Neural crest cell (in vitro differentiated cells): ENCODE measurements at regions not wholly inside any gene's neighbourhood (a gene's known extent, or its start where the extent isn't known, plus 50 kb on each side); places are given as distances from the start of the nearest gene placed in this dataset.

Experiments used
- DNase-seq: peaks from one replicate; pipeline ENCODE4 v3.0.0; 2021; ENCODE audit warnings: low read depth, mixed read lengths, low spot score
- H3K27ac Mint-ChIP-seq: one replicate; pipeline ENCODE4 v1.8.0; 2021; ENCODE audit warnings: mild to moderate bottlenecking, mixed read lengths; ENCODE audit not compliant: unreplicated experiment
- H3K27me3 Mint-ChIP-seq: 2 replicates; pipeline ENCODE4 v1.8.0; 2021; ENCODE audit warnings: low read depth, mild to moderate bottlenecking, mixed read lengths
- H3K36me3 Mint-ChIP-seq: 2 replicates; pipeline ENCODE4 v1.8.0; 2021; ENCODE audit warnings: low read depth, mild to moderate bottlenecking, mixed read lengths
- H3K4me1 Mint-ChIP-seq: 2 replicates; pipeline ENCODE4 v1.8.0; 2021; ENCODE audit warnings: mixed read lengths
- H3K4me3 Mint-ChIP-seq: one replicate; pipeline ENCODE4 v1.8.0; 2021; ENCODE audit warnings: mild to moderate bottlenecking, mixed read lengths
- H3K9me3 Mint-ChIP-seq: 2 replicates; pipeline ENCODE4 v1.8.0; 2021; ENCODE audit warnings: mixed read lengths
- CTCF ChIP-seq: fragments of 200-600 bp; sonication (generic); conservative IDR thresholded peaks from 2 replicates; pipeline ENCODE4 v1.5.0; 2021; ENCODE audit warnings: antibody characterized with exemption, mild to moderate bottlenecking

GRCh38 chr1:56199061-56199460 lies 380.3 kb downstream of the PLPP3 start:
- Mint-ChIP-seq H3K36me3 (no peaks in the 10 kb centered on the region), H3K4me3 (no peak overlapping the region), H3K4me1 (peaks cover 33% of the 10 kb centered on the region), H3K9me3 (peaks cover 3% of the 10 kb centered on the region), H3K27ac (no peak overlapping the region), H3K27me3 (no peaks in the 10 kb centered on the region)
- DNase-seq, result no peak
- TF ChIP-seq CTCF, result no peak

- Mint-ChIP-seq H3K4me3 (no peak overlapping the region), H3K4me1 (peaks cover 33% of the 10 kb centered on the region), H3K27me3 (no peaks in the 10 kb centered on the region), H3K27ac (no peak overlapping the region), H3K36me3 (no peaks in the 10 kb centered on the region), H3K9me3 (peaks cover 3% of the 10 kb centered on the region)
- no peak for TF ChIP-seq CTCF
- no peak for DNase-seq
These were observed 381.4 kb downstream of the PLPP3 start for GRCh38 chr1:56197946-56198345.

- Mint-ChIP-seq H3K9me3 (peaks cover 1% of the 10 kb centered on the region), H3K27ac (no peak overlapping the region), H3K4me1 (peaks cover 34% of the 10 kb centered on the region), H3K36me3 (no peaks in the 10 kb centered on the region), H3K27me3 (no peaks in the 10 kb centered on the region), H3K4me3 (no peak overlapping the region)
- DNase-seq, result no peak
- no peak for TF ChIP-seq CTCF
These were observed 382.5 kb downstream of the PLPP3 start for GRCh38 chr1:56196839-56197238.

GRCh38 chr1:56194701-56195300 lies 384.6 kb downstream of the PLPP3 start:
- DNase-seq, result no peak
- Mint-ChIP-seq H3K9me3 (no peaks in the 10 kb centered on the region), H3K4me1 (peaks cover 44% of the 10 kb centered on the region), H3K4me3 (no peak overlapping the region), H3K27me3 (no peaks in the 10 kb centered on the region), H3K27ac (no peak overlapping the region), H3K36me3 (no peaks in the 10 kb centered on the region)
- TF ChIP-seq CTCF, result no peak

- Mint-ChIP-seq H3K4me1 (peaks cover 44% of the 10 kb centered on the region), H3K27me3 (no peaks in the 10 kb centered on the region), H3K36me3 (no peaks in the 10 kb centered on the region), H3K27ac (peak overlapping the region; percentile 2), H3K9me3 (no peaks in the 10 kb centered on the region), H3K4me3 (no peak overlapping the region)
- TF ChIP-seq CTCF, result no peak
- DNase-seq, result no peak
These were observed 385.7 kb downstream of the PLPP3 start for GRCh38 chr1:56193656-56194055.
